CD14-positive monocyte (primary cell): ENCODE measurements at regions not wholly inside any gene's neighbourhood (a gene's known extent, or its start where the extent isn't known, plus 50 kb on each side); places are given as distances from the start of the nearest gene placed in this dataset.

Experiments used
- DNase-seq, 3 donors: peaks; one replicate each; pipeline ENCODE4 v3.0.0-alpha.2; 2011 to 2022
- H2AFZ ChIP-seq: 2 replicates; pipeline ENCODE4 v1.6.0; 2012; ENCODE audit warnings: mild to moderate bottlenecking, low read depth, low read length, inconsistent platforms; ENCODE audit not compliant: insufficient read depth, poor library complexity, severe bottlenecking
- H3K27ac ChIP-seq, 2 donors: 1 replicate in 1 of 2; 2 replicates in 1 of 2; pipeline ENCODE4 v1.5.1; 2012 to 2013; ENCODE audit warnings: low read length in 2 of 2, control low read depth in 1 of 2, inconsistent platforms in 1 of 2, low read depth in 1 of 2, mild to moderate bottlenecking in 1 of 2
- H3K27me3 ChIP-seq, 2 donors: one replicate each; pipeline versions ENCODE4 v1.6.0 to v1.6.1; 2011 to 2013; ENCODE audit warnings: low read length in 2 of 2; ENCODE audit not compliant: control insufficient read depth in 2 of 2, insufficient read depth in 2 of 2
- H3K36me3 ChIP-seq, 2 donors: replicated peaks in 1 of 2; 1 replicate in 1 of 2; 2 replicates in 1 of 2; pipeline versions ENCODE4 v1.5.1 to v1.6.1; 2012 to 2013; ENCODE audit warnings: low read length in 2 of 2, control low read depth in 1 of 2, inconsistent platforms in 1 of 2, mild to moderate bottlenecking in 1 of 2; ENCODE audit not compliant: insufficient read depth in 2 of 2, control insufficient read depth in 1 of 2
- H3K4me1 ChIP-seq, 2 donors: 1 replicate in 1 of 2; 2 replicates in 1 of 2; pipeline versions ENCODE4 v1.5.1 to v1.6.1; 2012 to 2013; ENCODE audit warnings: low read length in 2 of 2, control low read depth in 1 of 2, inconsistent platforms in 1 of 2, mild to moderate bottlenecking in 1 of 2, moderate library complexity in 1 of 2; ENCODE audit not compliant: insufficient read depth in 2 of 2, control insufficient read depth in 1 of 2
- H3K4me2 ChIP-seq: replicated peaks from 2 replicates; pipeline ENCODE3; 2012; ENCODE audit warnings: low read length, moderate library complexity, mild to moderate bottlenecking; ENCODE audit not compliant: poor library complexity, severe bottlenecking; ENCODE audit errors: extremely low read depth
- H3K4me3 ChIP-seq, 3 experiments: fragments of 200-600 bp in 1 of 3; sonication (generic) in 1 of 3; replicated peaks in 1 of 3; 1 replicate in 2 of 3; 2 replicates in 1 of 3; pipeline ENCODE4 v1.5.1; 2011 to 2013; ENCODE audit warnings: low read length in 3 of 3, mild to moderate bottlenecking in 3 of 3, control low read depth in 2 of 3, low read depth in 2 of 3, inconsistent platforms in 1 of 3, moderate library complexity in 1 of 3
- H3K79me2 ChIP-seq: 2 replicates; pipeline ENCODE4 v1.6.0; 2012; ENCODE audit warnings: mild to moderate bottlenecking, control low read depth, inconsistent platforms, low read length, moderate library complexity; ENCODE audit not compliant: insufficient read depth
- H3K9ac ChIP-seq: 2 replicates; pipeline ENCODE4 v1.6.0; 2017; ENCODE audit warnings: low read length, mild to moderate bottlenecking; ENCODE audit not compliant: insufficient read depth, poor library complexity, severe bottlenecking
- H3K9me3 ChIP-seq, 2 donors: replicated peaks in 1 of 2; 1 replicate in 1 of 2; 2 replicates in 1 of 2; pipeline versions ENCODE4 v1.5.1 to v1.6.1; 2012 to 2013; ENCODE audit warnings: low read length in 2 of 2, control low read depth in 1 of 2; ENCODE audit not compliant: control insufficient read depth in 1 of 2, insufficient read depth in 1 of 2
- H4K20me1 ChIP-seq: 2 replicates; pipeline ENCODE4 v1.6.0; 2012; ENCODE audit warnings: mild to moderate bottlenecking, low read length, control low read depth, moderate library complexity; ENCODE audit not compliant: insufficient read depth
- H3K27ac Mint-ChIP-seq, 7 donors: one replicate each; pipeline ENCODE4 v1.8.0; 2020; ENCODE audit warnings: mild to moderate bottlenecking in 7 of 7, mixed read lengths in 7 of 7, moderate library complexity in 6 of 7, inconsistent platforms in 2 of 7
- H3K27me3 Mint-ChIP-seq, 3 donors: one replicate each; pipeline ENCODE4 v1.8.0; 2021 to 2022; ENCODE audit warnings: low read depth in 3 of 3, mild to moderate bottlenecking in 3 of 3, mixed read lengths in 3 of 3, moderate library complexity in 3 of 3, inconsistent platforms in 1 of 3
- H3K36me3 Mint-ChIP-seq, 2 donors: one replicate each; pipeline ENCODE4 v1.8.0; 2020; ENCODE audit warnings: mixed read lengths in 2 of 2, inconsistent platforms in 1 of 2, mild to moderate bottlenecking in 1 of 2
- H3K4me1 Mint-ChIP-seq: one replicate; pipeline ENCODE4 v1.8.0; 2020; ENCODE audit warnings: mild to moderate bottlenecking, mixed read lengths
- H3K4me3 Mint-ChIP-seq, 2 donors: one replicate each; pipeline ENCODE4 v1.8.0; 2020; ENCODE audit warnings: mild to moderate bottlenecking in 2 of 2, mixed read lengths in 2 of 2, moderate library complexity in 1 of 2
- H3K9me3 Mint-ChIP-seq, 7 donors: one replicate each; pipeline ENCODE4 v1.8.0; 2020 to 2022; ENCODE audit warnings: mixed read lengths in 7 of 7, mild to moderate bottlenecking in 6 of 7, moderate library complexity in 6 of 7, inconsistent platforms in 2 of 7
- WGBS: methylation state at CpG from one replicate; pipeline ENCODE4 v1.1.5; 2013; ENCODE audit warnings: missing lambda C conversion rate; ENCODE audit not compliant: insufficient coverage; 5-methylcytosine and 5-hydroxymethylcytosine counted together
- intact Hi-C, 2 donors: fragments of 100-400 bp; cut with micrococcal nuclease; formaldehyde crosslinking; loops; one replicate each; pipeline versions ENCODE4 v1.15.0 to v1.15.1; 2023
- TF ChIP-seq, protein P1 (sequence below): fragments of 200-600 bp; IDR thresholded peaks from one replicate; pipeline ENCODE4 v1.8.0; 2022; ENCODE audit warnings: antibody characterized with exemption, mild to moderate bottlenecking

GRCh38 chr13:50320271-50320862, 305.1 kb downstream of the KCNRG start:
- intact Hi-C loops = loop anchor here in 1 of 2 donors (10.0 kb wide), 1 partner anchor 134 kb away; no protein-coding TSS in a partner anchor
- no peak overlapping the region for H3K27ac Mint-ChIP-seq
- H3K4me3 ChIP-seq = no peak overlapping the region
- no peaks in the 10 kb centered on the region for H3K79me2 ChIP-seq
- no peak overlapping the region for H3K27ac ChIP-seq
- H3K4me3 Mint-ChIP-seq = no peak overlapping the region
- H3K9me3 Mint-ChIP-seq = peaks cover 0 to 10% (median 5%) of the 10 kb centered on the region in 7 donors
- H4K20me1 ChIP-seq = no peaks in the 10 kb centered on the region
- DNase-seq = no peak
- WGBS = no CpG with 5 or more reads among the region's 1 CpG
- H3K9me3 ChIP-seq = no peaks in the 10 kb centered on the region
- peak overlapping the region; percentile 33 for H2AFZ ChIP-seq
- no peaks in the 10 kb centered on the region for H3K27me3 ChIP-seq
- H3K36me3 ChIP-seq = no peaks in the 10 kb centered on the region
- peaks cover 0 to 3% (median 0%) of the 10 kb centered on the region in 3 donors for H3K27me3 Mint-ChIP-seq
- no peak overlapping the region for H3K4me2 ChIP-seq
- TF ChIP-seq, protein P1, sequence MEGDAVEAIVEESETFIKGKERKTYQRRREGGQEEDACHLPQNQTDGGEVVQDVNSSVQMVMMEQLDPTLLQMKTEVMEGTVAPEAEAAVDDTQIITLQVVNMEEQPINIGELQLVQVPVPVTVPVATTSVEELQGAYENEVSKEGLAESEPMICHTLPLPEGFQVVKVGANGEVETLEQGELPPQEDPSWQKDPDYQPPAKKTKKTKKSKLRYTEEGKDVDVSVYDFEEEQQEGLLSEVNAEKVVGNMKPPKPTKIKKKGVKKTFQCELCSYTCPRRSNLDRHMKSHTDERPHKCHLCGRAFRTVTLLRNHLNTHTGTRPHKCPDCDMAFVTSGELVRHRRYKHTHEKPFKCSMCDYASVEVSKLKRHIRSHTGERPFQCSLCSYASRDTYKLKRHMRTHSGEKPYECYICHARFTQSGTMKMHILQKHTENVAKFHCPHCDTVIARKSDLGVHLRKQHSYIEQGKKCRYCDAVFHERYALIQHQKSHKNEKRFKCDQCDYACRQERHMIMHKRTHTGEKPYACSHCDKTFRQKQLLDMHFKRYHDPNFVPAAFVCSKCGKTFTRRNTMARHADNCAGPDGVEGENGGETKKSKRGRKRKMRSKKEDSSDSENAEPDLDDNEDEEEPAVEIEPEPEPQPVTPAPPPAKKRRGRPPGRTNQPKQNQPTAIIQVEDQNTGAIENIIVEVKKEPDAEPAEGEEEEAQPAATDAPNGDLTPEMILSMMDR = no peak
- H3K36me3 Mint-ChIP-seq = no peaks in the 10 kb centered on the region
- peaks cover 10% of the 10 kb centered on the region for H3K4me1 Mint-ChIP-seq
- peaks cover 0 to 5% of the 10 kb centered on the region in 2 donors for H3K4me1 ChIP-seq
- no peak overlapping the region for H3K9ac ChIP-seq

DNA sequence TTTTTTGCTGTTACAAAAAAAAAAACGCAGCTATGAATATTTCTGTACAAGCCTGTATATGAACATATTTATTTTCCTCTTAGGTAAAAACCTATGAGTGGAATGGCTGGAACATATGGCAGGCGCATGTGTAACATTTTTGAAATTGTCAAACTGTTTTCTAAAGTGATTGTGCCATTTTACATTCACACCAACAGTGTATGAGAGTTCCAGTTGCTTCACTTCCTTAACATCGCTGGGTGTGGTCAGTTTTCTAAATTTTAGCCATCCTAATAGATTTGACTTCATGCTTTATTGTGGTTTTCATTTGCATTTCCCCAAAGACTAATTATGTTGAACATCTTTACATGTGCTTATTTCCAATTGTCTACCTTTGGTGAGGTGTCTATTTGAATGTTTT, 306.8 kb downstream of the KCNRG start:
- H3K27me3 ChIP-seq = no peaks in the 10 kb centered on the region
- H3K79me2 ChIP-seq = no peaks in the 10 kb centered on the region
- H3K9ac ChIP-seq = no peak overlapping the region
- WGBS = no CpG with 5 or more reads among the region's 3 CpGs
- H2AFZ ChIP-seq = no peak overlapping the region
- peak; percentile 40 to 56 (median 44) for DNase-seq
- intact Hi-C loops = loop anchor here in 1 of 2 donors (10.0 kb wide), 1 partner anchor 133 kb away; no protein-coding TSS in a partner anchor
- no peaks in the 10 kb centered on the region for H3K36me3 ChIP-seq
- no peaks in the 10 kb centered on the region for H4K20me1 ChIP-seq
- TF ChIP-seq, protein P1 = no peak
- H3K36me3 Mint-ChIP-seq = no peaks in the 10 kb centered on the region
- peaks cover 0 to 5% of the 10 kb centered on the region in 2 donors for H3K4me1 ChIP-seq
- peak overlapping the region in 1 of 3 experiments; percentile 7 for H3K4me3 ChIP-seq
- H3K4me1 Mint-ChIP-seq = peaks cover 14% of the 10 kb centered on the region
- no peak overlapping the region for H3K4me3 Mint-ChIP-seq
- H3K27me3 Mint-ChIP-seq = peaks cover 0 to 6% (median 0%) of the 10 kb centered on the region in 3 donors
- H3K27ac ChIP-seq = peak overlapping the region in 1 of 2 donors; percentile 38
- peaks cover 0 to 10% (median 6%) of the 10 kb centered on the region in 7 donors for H3K9me3 Mint-ChIP-seq
- H3K27ac Mint-ChIP-seq = peak overlapping the region in 3 of 7 donors; percentile 8 to 60 (median 23)
- no peaks in the 10 kb centered on the region for H3K9me3 ChIP-seq
- H3K4me2 ChIP-seq = no peak overlapping the region
